GM18507 (cell line): ENCODE measurements at regions not wholly inside any gene's neighbourhood (a gene's known extent, or its start where the extent isn't known, plus 50 kb on each side); places are given as distances from the start of the nearest gene placed in this dataset.
A peak's percentile ranks its signal among the peaks of the same experiment; 100 is the strongest.

Source experiments
- DNase-seq: peaks from one replicate; pipeline ENCODE4 v3.0.0; 2011; ENCODE audit warnings: low read depth; ENCODE audit not compliant: insufficient read length; ENCODE audit errors: extremely low spot score
- FAIRE-seq: peaks from 2 replicates; lab custom pipeline; 2011; peaks lifted over from hg19 to GRCh38; lab: Jason Lieb, UNC

GRCh38 chr1:106957795-106958194, 98.7 kb upstream of the PRMT6 start:
- FAIRE-seq (no peak), DNase-seq (no peak)

- FAIRE-seq (no peak), DNase-seq (no peak)
Measured at GRCh38 chr1:106960412-106960811, 96.1 kb upstream of the PRMT6 start.

DNA sequence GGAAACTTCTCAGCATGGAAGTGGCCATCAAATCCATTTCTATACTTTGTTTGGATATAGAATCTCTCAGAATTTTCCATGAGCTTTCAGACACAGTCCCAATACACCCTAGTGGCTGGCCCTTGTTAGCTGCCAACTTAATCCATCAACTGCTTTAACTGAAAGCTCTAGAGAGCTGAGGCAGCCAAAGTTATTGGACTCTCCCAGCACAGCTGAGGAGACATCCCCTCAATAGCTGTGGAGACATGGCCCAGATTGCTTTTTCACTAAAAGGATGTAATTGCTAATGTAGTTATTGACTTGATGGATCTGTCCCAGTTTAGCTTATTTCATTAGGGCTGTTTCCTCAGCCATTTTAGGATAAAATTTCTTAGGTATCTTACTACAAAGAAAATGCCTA, 94.8 kb upstream of the PRMT6 start:
- DNase-seq, result no peak
- FAIRE-seq, result no peak

DNA sequence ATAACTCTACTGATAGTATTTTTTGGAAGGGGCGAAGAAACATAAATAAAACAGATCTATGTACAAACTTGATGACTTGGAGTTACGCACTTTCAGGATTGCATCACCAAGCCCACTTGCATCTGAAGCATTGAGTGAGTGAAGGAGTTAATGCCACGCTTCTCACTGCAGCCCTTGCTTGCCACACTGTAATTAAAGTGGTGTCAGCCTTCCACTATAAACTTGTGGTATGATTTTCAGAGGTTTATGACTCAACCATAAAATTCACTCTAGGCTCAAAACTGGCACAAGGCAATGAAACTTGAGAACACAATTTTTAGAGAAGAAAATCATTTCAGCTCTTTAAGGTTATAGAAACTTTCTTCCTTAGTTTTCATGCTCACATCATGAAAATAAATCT, 93.9 kb upstream of the PRMT6 start:
- DNase-seq, result no peak
- no peak for FAIRE-seq

- FAIRE-seq (no peak), DNase-seq (no peak)
Measured at GRCh38 chr1:106964495-106964894, 92.0 kb upstream of the PRMT6 start.

GRCh38 chr1:106968644-106969043, 87.8 kb upstream of the PRMT6 start:
- no peak for FAIRE-seq
- DNase-seq, result no peak

GRCh38 chr1:106969731-106970130, 86.7 kb upstream of the PRMT6 start:
- no peak for DNase-seq
- FAIRE-seq, result no peak

GRCh38 chr1:106972074-106972473, 84.4 kb upstream of the PRMT6 start:
- no peak for DNase-seq
- no peak for FAIRE-seq

DNA sequence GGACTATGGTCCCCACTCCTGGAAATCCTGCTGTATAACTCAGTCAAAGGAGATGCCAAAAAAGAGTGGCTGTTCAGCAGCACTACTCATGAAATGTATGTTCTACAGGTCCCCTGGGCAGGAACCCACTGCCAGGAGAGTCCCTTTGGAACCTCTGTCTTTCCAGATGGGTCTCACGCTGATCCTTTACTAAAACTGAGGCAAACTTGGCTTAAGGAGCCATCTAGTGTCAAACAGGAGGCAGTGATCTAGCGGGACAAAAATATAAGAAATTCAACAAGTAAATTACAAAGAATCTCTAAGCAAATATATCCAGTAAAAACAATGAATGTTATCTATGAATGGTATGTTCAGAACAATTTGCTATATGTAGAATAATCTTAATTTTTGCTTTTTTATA, 80.5 kb upstream of the PRMT6 start:
- DNase-seq (no peak), FAIRE-seq (no peak)

GRCh38 chr1:106978477-106979322, 77.8 kb upstream of the PRMT6 start:
- FAIRE-seq, result no peak
- DNase-seq, result no peak

GRCh38 chr1:106979371-106979770, 77.1 kb upstream of the PRMT6 start:
- FAIRE-seq (no peak), DNase-seq (no peak)

- FAIRE-seq, result no peak
- DNase-seq, result no peak
Measured at GRCh38 chr1:106980121-106980520, 76.4 kb upstream of the PRMT6 start.

GRCh38 chr1:106984801-106985200, 71.7 kb upstream of the PRMT6 start:
- DNase-seq, result no peak
- FAIRE-seq, result no peak

GRCh38 chr1:106986603-106987002, 69.9 kb upstream of the PRMT6 start:
- no peak for FAIRE-seq
- DNase-seq, result no peak

GRCh38 chr1:106995970-106996369, 60.5 kb upstream of the PRMT6 start:
- peak; percentile 11 for DNase-seq
- FAIRE-seq, result peak; percentile 77

- FAIRE-seq, result no peak
- DNase-seq, result no peak
Measured at GRCh38 chr1:106998431-106999002, 58.0 kb upstream of the PRMT6 start.

DNA sequence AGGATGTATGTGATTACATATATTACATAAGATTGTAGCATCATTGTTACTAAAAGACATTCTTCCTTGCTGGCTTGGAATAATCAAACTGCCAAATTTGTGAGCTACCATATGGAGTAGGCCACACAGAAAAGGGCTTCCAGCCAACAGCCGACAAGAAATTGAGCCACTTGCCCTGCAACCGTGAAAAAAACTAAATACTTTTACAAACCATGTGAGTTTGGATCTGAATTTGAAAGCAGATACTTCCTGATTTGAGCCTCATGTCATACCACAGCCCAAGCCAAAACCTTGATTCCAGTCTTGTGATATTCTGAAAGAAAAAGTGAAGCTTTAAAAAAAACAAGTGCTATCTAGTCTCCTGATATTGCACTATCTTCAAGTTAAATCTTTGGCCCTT, 55.6 kb upstream of the PRMT6 start:
- FAIRE-seq (no peak), DNase-seq (no peak)

GRCh38 chr1:107003972-107004371, 52.5 kb upstream of the PRMT6 start:
- no peak for FAIRE-seq
- DNase-seq, result no peak

GRCh38 chr1:107004421-107004820, 52.1 kb upstream of the PRMT6 start:
- no peak for FAIRE-seq

More at GRCh38 chr1:107004421-107004820, 52.1 kb upstream of the PRMT6 start:
- no peak for DNase-seq
